Glomerular endothelial cell (primary cell): ENCODE measurements at regions not wholly inside any gene's neighbourhood (a gene's known extent, or its start where the extent isn't known, plus 50 kb on each side); places are given as distances from the start of the nearest gene placed in this dataset.
A peak's percentile ranks its signal among the peaks of the same experiment; 100 is the strongest.
"Not testable (repeated sequence)": the region's sequence is repeated elsewhere in the genome, so short reads cannot be mapped to it uniquely, and the experiment has no call there.

Source experiments
- DNase-seq: peaks from one replicate; pipeline ENCODE4 v3.0.0-alpha.2; 2011; ENCODE audit warnings: low read depth, low spot score; ENCODE audit errors: extremely low read depth

GRCh38 chr2:138267161-138267901 lies 234.2 kb upstream of the SPOPL start:
- DNase-seq, result peak; percentile 51

DNA sequence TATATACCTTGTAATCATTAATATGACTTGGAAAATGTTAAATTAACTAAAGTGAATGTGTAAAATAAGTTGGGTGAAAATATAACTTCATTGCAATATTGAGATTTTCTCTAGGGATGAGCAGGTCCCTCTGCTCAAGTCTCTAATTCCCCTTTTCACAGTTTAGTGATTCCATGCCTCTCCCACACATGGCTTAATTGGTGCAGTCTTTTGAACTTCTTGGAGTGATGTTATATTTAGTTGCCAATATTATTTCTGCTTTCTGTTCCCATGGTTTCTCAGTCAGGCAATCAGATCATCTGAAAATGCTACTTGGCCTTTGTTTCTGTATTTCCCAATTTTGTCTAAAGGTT lies 233.7 kb upstream of the SPOPL start:
- no peak for DNase-seq

DNA sequence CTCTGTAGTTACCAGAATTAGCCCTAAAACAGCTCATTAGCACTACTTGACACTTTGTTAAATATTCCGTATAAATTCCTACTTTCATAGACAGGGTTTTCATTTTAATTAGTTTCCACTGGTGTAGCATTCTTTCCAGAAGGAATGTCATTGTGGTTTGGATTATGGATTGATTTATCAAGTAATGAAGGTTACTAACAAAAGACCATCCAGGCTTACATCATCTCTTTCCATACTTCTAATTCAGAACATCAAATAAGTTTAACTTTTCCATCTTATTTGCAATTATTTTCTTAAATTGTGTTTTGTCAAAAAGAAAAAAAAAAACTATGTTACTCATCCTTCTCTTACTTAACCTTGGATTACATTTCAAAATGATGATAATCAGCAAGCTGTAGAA lies 231.8 kb upstream of the SPOPL start:
- no peak for DNase-seq

DNA sequence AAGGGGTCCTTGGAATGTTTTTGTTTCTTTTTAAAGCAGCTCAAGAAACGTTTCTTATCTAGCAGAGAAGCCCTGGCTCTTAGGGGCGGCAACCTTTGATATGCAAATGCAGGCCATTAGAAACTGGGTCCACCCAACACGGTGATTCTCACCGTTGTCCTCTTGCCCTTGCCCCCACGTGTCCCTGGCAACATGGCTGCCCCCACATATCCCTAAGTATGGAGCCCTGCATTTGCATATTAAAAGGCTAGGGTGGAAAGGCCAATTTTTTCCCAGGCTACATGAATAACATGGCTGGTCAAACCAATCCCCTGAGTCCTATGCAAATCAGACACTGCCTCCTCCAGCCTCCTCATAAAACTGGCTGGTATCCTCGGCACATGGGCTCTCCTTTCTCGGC lies 230.1 kb upstream of the SPOPL start:
- DNase-seq, result no peak

- no peak for DNase-seq
Measured at GRCh38 chr2:138272524-138273195, 228.9 kb upstream of the SPOPL start.

DNA sequence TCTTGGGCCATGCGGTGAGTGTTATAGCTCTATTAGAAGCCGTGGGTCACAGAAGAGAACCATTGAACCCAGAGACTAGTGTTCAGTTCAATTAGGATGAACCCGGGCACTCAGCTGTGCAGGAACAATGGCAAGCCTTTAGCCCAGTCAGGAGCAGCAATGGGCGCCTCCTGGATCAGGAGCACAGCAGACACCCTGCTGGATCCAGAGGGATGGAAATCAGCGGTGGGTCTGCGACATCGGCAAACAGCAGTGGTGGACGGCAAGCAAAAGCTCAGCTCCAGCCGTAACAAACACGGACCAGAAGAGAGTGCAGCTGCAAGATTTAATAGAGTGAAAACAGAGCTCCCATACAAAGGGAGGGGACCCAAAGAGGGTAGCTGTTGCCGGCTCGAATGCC lies 228.3 kb upstream of the SPOPL start:
- not testable (repeated sequence) for DNase-seq

DNA sequence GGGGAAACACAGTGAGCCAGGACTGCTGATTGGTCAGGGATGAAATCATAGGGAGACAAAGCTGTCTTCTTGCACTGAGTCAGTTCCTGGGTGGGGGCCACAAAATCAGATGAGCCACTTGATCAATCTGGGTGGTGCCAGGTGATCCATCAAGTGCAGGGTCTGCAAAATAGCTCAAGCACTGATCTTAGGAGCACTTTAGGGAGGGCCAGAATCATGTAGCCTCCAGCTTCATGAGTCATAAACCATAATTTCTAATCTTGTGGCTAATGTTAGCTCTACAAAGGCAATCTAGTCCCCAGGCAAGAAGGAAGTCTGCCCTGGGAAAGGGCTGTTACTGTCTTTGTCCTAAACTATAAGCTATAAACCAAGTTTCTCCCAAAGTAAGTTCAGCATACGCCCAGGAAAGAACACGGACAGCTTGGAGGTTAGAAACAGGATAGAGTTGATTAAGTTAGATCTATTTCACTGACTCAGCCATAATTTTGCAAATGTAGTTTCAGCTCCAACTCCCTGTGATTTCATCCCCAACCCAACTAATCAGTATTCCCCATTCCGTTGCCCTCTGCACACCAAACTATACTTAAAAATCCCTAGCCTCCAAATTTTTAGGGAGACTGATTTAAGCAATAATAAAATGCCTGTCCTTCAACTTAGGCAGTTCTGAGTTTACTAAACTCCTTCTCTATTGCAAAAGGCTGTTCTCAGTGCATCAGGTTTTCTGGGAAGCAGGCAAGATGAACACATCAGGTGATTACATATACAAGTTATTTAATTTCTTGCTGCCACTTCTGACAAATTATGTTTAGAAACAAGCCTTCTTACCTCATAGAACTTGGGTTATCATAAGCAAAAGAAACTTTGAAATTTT lies 226.9 kb upstream of the SPOPL start:
- DNase-seq, result no peak

DNA sequence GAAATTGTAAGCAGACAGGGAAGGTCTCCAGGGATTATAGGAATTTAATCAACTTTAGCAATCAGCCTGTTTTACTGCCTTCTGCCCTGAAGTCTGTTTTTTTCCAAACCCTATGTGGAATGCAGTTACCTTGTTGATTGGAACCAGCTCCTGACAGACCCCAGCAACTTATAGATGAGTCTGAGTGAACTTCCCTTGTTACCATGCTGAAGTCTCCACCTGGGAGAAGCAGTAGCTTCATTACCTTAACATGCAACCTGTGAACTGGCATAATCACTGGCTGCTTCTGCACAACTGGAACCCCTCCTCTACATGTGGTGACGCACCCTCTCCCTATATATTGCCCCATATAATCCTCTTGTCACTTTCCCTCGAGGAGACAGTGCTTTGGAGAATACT lies 226.3 kb upstream of the SPOPL start:
- DNase-seq, result no peak

GRCh38 chr2:138275881-138276280 lies 225.7 kb upstream of the SPOPL start:
- no peak for DNase-seq

DNA sequence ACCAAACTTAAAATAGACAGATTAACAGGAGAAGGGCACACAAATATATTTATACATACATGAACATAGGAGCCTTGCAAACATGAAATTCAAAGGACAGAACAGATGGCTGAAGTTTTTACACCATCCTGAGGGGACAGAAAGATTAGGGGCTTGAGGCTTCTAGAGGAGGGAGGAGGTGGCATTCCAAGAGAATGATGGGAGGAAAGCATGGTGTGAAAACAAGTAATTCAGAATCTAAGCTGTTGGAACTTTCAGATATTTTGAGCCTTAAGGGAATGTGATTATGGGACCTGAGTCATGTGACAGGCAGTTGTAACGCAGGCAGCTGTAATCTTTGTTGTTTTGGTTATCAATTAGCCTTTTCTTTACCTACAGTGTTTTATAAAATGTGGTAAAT lies 225.2 kb upstream of the SPOPL start:
- no peak for DNase-seq

DNA sequence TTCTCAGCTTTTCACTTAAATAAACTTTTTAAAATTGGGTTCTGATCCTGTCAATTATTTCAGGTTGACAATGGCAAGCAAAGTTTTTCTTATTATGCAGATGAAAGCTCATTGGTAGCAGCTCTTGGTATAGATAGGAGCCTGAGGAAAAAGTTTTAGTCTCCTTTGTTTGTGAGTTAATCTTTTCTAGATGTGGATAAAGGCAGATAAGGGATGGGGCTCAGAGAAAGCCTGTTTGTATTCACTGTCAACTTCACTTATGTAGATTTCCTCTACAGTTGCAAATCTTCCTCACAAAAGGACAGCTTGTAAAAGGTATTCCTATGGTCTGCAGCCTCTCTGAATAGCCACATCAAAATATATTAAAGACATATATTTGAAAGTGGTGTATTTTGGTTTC lies 224.5 kb upstream of the SPOPL start:
- DNase-seq, result no peak

DNA sequence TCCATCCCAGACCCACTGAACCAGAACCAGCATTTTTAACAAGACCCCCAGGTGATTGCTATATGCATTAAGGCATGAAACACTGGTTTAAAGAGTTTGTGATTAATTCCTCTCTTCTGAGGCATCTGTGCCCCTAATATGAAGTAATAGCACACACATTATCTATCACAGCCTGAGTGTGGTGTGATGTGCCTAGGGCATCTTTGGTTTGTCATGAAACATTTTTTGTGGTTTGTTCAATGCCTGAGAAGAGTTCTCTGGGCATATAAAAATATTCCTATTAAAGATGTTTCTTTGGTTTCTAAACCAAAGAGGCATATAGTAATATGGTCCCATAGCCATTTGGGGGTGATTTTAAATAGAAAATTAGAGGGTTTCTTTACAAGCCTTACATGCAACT lies 221.7 kb upstream of the SPOPL start:
- DNase-seq, result no peak

- no peak for DNase-seq
Measured at GRCh38 chr2:138280999-138281695, 220.4 kb upstream of the SPOPL start.

GRCh38 chr2:138282014-138282672 lies 219.4 kb upstream of the SPOPL start:
- DNase-seq, result no peak

DNA sequence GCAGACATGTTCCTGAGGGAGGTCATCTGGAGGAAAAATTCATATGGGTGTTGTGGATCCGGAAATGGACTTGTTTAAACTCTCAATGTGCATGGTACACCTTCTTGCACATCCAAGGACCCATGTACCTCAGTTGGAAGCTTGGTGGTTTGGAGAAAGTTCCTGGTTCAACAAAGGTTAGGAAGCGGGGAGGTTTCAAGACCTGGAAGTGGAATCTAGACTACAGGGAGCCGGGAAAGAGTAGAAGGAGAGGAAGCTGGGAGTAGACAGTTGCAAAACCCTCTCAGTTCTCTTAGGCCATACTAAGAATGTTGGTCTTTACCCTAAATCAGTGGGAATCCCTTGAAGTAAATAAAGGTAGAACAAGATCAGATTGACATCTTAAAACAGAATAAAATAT lies 209.8 kb upstream of the SPOPL start:
- no peak for DNase-seq

GRCh38 chr2:138293045-138293444 lies 208.5 kb upstream of the SPOPL start:
- no peak for DNase-seq

- DNase-seq, result no peak
Measured at GRCh38 chr2:138293549-138293948, 208.0 kb upstream of the SPOPL start.

- no peak for DNase-seq
Measured at GRCh38 chr2:138294451-138294850, 207.1 kb upstream of the SPOPL start.

- no peak for DNase-seq
Measured at GRCh38 chr2:138296365-138296764, 205.2 kb upstream of the SPOPL start.

GRCh38 chr2:138298120-138298814 lies 203.3 kb upstream of the SPOPL start:
- no peak for DNase-seq
